ENCODE measurements at regions not wholly inside any gene's neighbourhood (a gene's known extent, or its start where the extent isn't known, plus 50 kb on each side); places are given as distances from the start of the nearest gene placed in this dataset.

- intact Hi-C loops (cut with micrococcal nuclease; ENCODE audit: unreplicated experiment), result no loop called here
- no peaks in the 10 kb centered on the region for H3K36me3 Mint-ChIP-seq (ENCODE audit: insufficient read depth, unreplicated experiment)
- H3K9me3 Mint-ChIP-seq (ENCODE audit: low read depth, unreplicated experiment), result peaks cover 7% of the 10 kb centered on the region
- no peak overlapping the region for H3K4me3 Mint-ChIP-seq (ENCODE audit: low read depth, unreplicated experiment)
- H3K27ac Mint-ChIP-seq (ENCODE audit: unreplicated experiment), result no peak overlapping the region
- no peaks in the 10 kb centered on the region for H3K27me3 Mint-ChIP-seq (ENCODE audit: unreplicated experiment)
- CTCF ChIA-PET, result interaction anchor here (1.2 kb wide), 1 partner anchor 10 kb away, joined by 3 read pairs; no protein-coding TSS in a partner anchor
- no TSS peak for BruUV-seq (replicated peaks)
- no peaks in the 10 kb centered on the region for H3K4me1 Mint-ChIP-seq (ENCODE audit: low read depth, unreplicated experiment)
- TF ChIP-seq CTCF (IDR thresholded peaks at IDR 0.05; ENCODE audit: unreplicated experiment), result no peak
- no peak for DNase-seq
Measured at GRCh38 chr1:95650631-95651030, 416.6 kb downstream of the RWDD3 start.

GRCh38 chr1:95652423-95652965, 418.5 kb downstream of the RWDD3 start:
- Mint-ChIP-seq H3K27me3 (ENCODE audit: unreplicated experiment) (no peaks in the 10 kb centered on the region), H3K9me3 (ENCODE audit: low read depth, unreplicated experiment) (no peaks in the 10 kb centered on the region), H3K4me3 (ENCODE audit: low read depth, unreplicated experiment) (no peak overlapping the region), H3K36me3 (ENCODE audit: insufficient read depth, unreplicated experiment) (no peaks in the 10 kb centered on the region), H3K27ac (ENCODE audit: unreplicated experiment) (no peak overlapping the region), H3K4me1 (ENCODE audit: low read depth, unreplicated experiment) (no peaks in the 10 kb centered on the region)
- DNase-seq, result no peak
- CTCF ChIA-PET, result no interaction called here
- intact Hi-C loops (cut with micrococcal nuclease; ENCODE audit: unreplicated experiment), result no loop called here
- no peak for TF ChIP-seq CTCF (IDR thresholded peaks at IDR 0.05; ENCODE audit: unreplicated experiment)
- BruUV-seq (replicated peaks), result no TSS peak

DNA sequence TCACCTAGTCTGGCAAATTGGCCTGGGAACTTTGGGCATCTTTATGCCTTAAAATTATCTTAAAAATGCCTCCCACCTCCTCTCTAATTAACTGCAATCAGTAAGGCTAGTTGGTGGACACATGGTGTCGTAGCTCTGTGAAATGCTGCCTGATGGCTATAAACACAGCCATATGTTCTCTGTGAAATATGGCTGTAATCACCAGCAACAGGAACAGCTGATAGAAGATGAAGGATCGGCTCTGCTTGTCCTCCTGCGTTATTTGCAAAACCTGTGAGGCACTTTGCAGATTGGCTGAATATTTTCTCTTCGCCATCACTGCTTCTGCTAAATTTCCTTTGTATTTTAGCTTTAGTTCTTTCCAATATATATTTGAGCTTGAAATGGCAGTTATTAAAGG, 419.6 kb downstream of the RWDD3 start:
- CTCF ChIA-PET, result no interaction called here
- H3K27me3 Mint-ChIP-seq (ENCODE audit: unreplicated experiment), result no peaks in the 10 kb centered on the region

DNA sequence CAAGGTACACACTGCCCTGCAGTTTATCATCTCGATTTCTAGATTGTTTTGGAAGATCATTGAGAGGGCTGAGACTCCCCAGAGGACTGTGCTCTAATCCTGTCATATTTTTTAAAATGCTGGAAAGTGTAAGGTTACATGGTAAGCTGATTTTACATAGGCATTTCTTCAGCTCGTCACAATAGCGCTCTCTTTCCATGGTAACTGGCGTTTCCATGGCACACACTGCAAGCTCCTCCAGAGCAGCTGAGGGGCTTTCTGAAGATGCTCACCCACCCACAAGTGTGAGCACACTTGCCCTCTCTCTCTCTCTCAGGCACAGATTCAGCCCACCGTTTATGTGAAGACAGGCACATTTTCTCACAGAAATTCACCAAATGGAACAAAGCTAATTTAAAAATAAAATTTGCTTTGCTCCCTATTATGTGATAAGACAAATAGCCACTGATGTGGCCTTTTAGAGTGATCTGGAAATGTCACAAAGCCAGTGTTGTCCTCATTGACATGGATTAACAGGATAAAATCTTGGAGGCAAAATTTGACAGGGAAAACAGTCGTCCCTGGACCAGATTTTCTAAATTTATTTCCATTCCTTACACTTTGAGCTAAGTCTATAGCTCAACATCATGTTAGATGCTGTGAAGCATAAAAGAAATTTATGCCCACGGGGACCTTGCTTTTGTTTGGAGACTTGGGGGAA, 421.5 kb downstream of the RWDD3 start:
- BruUV-seq (replicated peaks), result no TSS peak
- CTCF ChIA-PET, result interaction anchor here (0.7 kb wide), 1 partner anchor 859 kb away, joined by 3 read pairs; no protein-coding TSS in a partner anchor
- no peak for TF ChIP-seq CTCF (IDR thresholded peaks at IDR 0.05; ENCODE audit: unreplicated experiment)
- intact Hi-C loops (cut with micrococcal nuclease; ENCODE audit: unreplicated experiment), result no loop called here
- Mint-ChIP-seq H3K9me3 (ENCODE audit: low read depth, unreplicated experiment) (peaks cover 5% of the 10 kb centered on the region), H3K4me1 (ENCODE audit: low read depth, unreplicated experiment) (peaks cover 22% of the 10 kb centered on the region), H3K27ac (ENCODE audit: unreplicated experiment) (no peak overlapping the region), H3K27me3 (ENCODE audit: unreplicated experiment) (no peaks in the 10 kb centered on the region), H3K36me3 (ENCODE audit: insufficient read depth, unreplicated experiment) (no peaks in the 10 kb centered on the region), H3K4me3 (ENCODE audit: low read depth, unreplicated experiment) (no peak overlapping the region)
- no peak for DNase-seq

More for the DNA sequence above, 419.6 kb downstream of the RWDD3 start:
- H3K4me3 Mint-ChIP-seq (ENCODE audit: low read depth, unreplicated experiment), result no peak overlapping the region
- H3K36me3 Mint-ChIP-seq (ENCODE audit: insufficient read depth, unreplicated experiment), result no peaks in the 10 kb centered on the region
- no peak for DNase-seq
- no peak overlapping the region for H3K27ac Mint-ChIP-seq (ENCODE audit: unreplicated experiment)
- BruUV-seq (replicated peaks), result no TSS peak
- peaks cover 4% of the 10 kb centered on the region for H3K4me1 Mint-ChIP-seq (ENCODE audit: low read depth, unreplicated experiment)
- peaks cover 4% of the 10 kb centered on the region for H3K9me3 Mint-ChIP-seq (ENCODE audit: low read depth, unreplicated experiment)
- intact Hi-C loops (cut with micrococcal nuclease; ENCODE audit: unreplicated experiment), result no loop called here
- no peak for TF ChIP-seq CTCF (IDR thresholded peaks at IDR 0.05; ENCODE audit: unreplicated experiment)

Measured in Calu3 (cell line).